ENCODE measurements at regions not wholly inside any gene's neighbourhood (a gene's known extent, or its start where the extent isn't known, plus 50 kb on each side); places are given as distances from the start of the nearest gene placed in this dataset.

GRCh38 chr3:66633402-66634381 lies 132.9 kb upstream of the LRIG1 start:
- no peaks in the 10 kb centered on the region for H3K9me3 ChIP-seq (replicated peaks; ENCODE audit: control insufficient read depth, insufficient read depth, low read length)
- no peaks in the 10 kb centered on the region for H3K9me1 ChIP-seq (replicated peaks; ENCODE audit: control insufficient read depth, extremely low read depth, insufficient read depth, low read length)
- DNase-seq (ENCODE audit: low read depth, low spot score), result no peak
- no peaks in the 10 kb centered on the region for H3K27me3 ChIP-seq (ENCODE audit: control insufficient read depth in 2 of 2, insufficient read depth in 2 of 2, low read length in 2 of 2)
- FAIRE-seq, result no peak
- no peaks in the 10 kb centered on the region for H3K79me2 ChIP-seq (ENCODE audit: control insufficient read depth, insufficient read depth, low read length)
- dilution Hi-C loops (cut with MboI; ENCODE audit: extremely low pct_ligation_motif_present, low sequenced_read_pairs), result no loop called here
- POLR2A ChIA-PET, result no interaction called here
- H3K4me1 ChIP-seq (ENCODE audit: control insufficient read depth, extremely low read depth, insufficient read depth, low read length), result no peaks in the 10 kb centered on the region
- H3K9ac ChIP-seq (replicated peaks; ENCODE audit: extremely low read depth, insufficient read depth, low read length), result no peak overlapping the region
- no peak overlapping the region for H2AFZ ChIP-seq (ENCODE audit: low read depth, low read length)
- H3K4me2 ChIP-seq (ENCODE audit: insufficient read depth, low read length), result no peak overlapping the region
- TF ChIP-seq POLR2A (IDR thresholded peaks at IDR 0.05; ENCODE audit: low read depth, low read length), result no peak
- no peak for TF ChIP-seq POLR2AphosphoS5 (IDR thresholded peaks at IDR 0.05; ENCODE audit: insufficient read depth, low read depth, low read length)
- no peak for TF ChIP-seq MYC (IDR thresholded peaks at IDR 0.05; ENCODE audit: low read depth, low read length)
- no peak for TF ChIP-seq CTCF (IDR thresholded peaks at IDR 0.05; ENCODE audit: extremely low read depth in 1 of 2, insufficient read depth in 1 of 2, low read depth in 1 of 2, low read length in 2 of 2)
- TF ChIP-seq FOS (IDR thresholded peaks at IDR 0.05; ENCODE audit: borderline replicate concordance, insufficient read depth, low read length), result no peak
- TF ChIP-seq EZH2 (IDR thresholded peaks at IDR 0.05; ENCODE audit: borderline replicate concordance, low read depth, low read length, severe bottlenecking), result no peak
- no peak for TF ChIP-seq MAX (IDR thresholded peaks at IDR 0.05; ENCODE audit: insufficient read depth, insufficient read length)
- no peak for TF ChIP-seq JUN (IDR thresholded peaks at IDR 0.05; ENCODE audit: borderline replicate concordance, insufficient read depth, insufficient read length, low read depth)
- no peak for TF ChIP-seq GATA2 (IDR thresholded peaks at IDR 0.05; ENCODE audit: insufficient read depth, insufficient read length, low read depth, low read length)
- H3K4me3 ChIP-seq (replicated peaks in 1 of 3; ENCODE audit: insufficient read depth in 1 of 3, low read depth in 1 of 3, low read length in 3 of 3), result no peak overlapping the region
- intact Hi-C loops (cut with micrococcal nuclease), result no loop called here
- no TSS peak for BruUV-seq (replicated peaks)
- H4K20me1 ChIP-seq (replicated peaks; ENCODE audit: control insufficient read depth, extremely low read depth, insufficient read depth, low read length), result no peaks in the 10 kb centered on the region
- H3K36me3 ChIP-seq (ENCODE audit: control insufficient read depth in 2 of 2, extremely low read depth in 1 of 2, insufficient read depth in 2 of 2, low read length in 2 of 2), result no peaks in the 10 kb centered on the region
- H3K27ac ChIP-seq (ENCODE audit: insufficient read depth, low read depth, low read length), result no peak overlapping the region
- CTCF ChIA-PET, result no interaction called here

Measured in endothelial cell of umbilical vein (primary cell).